ENCODE measurements at regions not wholly inside any gene's neighbourhood (a gene's known extent, or its start where the extent isn't known, plus 50 kb on each side); places are given as distances from the start of the nearest gene placed in this dataset.
"Not testable (repeated sequence)": the region's sequence is repeated elsewhere in the genome, so short reads cannot be mapped to it uniquely, and the experiment has no call there.

DNA sequence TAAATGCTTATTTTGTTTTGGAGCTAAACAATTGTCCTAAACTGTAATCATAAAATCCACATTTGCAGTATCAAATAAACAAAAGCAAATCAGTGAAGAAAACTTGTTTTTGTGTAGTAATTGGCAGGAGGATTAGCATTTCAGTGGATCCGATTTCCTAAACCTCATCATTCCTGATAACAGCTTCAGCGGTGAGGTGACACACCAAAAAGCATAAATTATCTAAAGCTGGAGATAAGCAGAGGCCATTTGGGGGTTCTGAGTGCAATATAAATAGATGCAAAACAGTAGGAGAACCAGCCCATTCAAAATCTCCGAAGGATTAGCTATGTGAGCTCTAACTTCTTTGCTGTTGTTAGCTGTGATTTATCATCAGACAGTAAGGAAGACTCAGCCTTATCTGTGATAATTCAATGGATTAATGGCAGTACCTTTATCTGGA, 235.8 kb downstream of the EPHA7 start:
- DNase-seq (ENCODE audit: low spot score) = no peak

DNA sequence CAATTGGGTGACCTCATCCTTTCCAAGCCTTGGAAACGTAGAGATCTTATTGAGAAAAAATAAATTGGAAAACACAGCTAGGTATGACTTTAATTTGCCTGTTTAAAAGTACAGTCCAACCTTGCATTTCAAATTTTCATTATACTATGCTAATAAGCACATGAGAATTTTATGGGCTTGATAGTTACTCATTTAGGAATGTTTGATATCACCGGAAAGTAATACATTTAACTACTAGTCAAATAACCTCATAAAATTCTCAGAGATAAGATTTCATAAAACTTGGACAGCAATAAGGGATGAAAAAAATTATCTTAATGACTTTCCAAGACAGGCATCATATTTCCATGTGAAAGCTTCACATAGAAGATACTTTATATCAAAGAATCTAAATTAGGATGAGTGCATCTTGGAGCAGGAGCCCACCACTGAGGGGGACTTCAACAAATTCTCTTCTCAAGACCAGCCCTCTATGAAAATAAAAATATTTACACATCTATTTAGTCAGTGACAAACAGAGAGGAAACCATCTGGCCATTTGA, 236.3 kb downstream of the EPHA7 start:
- no peak for DNase-seq (ENCODE audit: low spot score)

DNA sequence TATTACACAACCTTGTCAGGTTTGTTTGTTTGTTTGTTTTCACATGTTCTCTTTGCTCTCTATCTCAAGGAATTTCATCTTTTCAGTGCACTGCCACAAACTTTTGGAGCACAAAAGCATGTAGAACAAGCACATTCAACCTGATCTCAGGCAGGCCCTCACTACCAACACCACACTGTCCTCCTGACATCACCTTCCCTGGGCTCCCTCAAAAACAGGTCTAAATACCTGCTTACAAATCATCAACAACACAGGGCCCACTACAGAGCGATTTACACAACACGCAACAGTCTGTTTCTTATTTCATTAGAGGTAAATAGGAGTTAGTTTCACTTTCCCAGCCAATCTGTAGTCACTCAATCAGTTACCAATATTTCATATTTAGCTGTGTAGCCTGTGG, 241.4 kb downstream of the EPHA7 start:
- no peak for DNase-seq (ENCODE audit: low spot score)

DNA sequence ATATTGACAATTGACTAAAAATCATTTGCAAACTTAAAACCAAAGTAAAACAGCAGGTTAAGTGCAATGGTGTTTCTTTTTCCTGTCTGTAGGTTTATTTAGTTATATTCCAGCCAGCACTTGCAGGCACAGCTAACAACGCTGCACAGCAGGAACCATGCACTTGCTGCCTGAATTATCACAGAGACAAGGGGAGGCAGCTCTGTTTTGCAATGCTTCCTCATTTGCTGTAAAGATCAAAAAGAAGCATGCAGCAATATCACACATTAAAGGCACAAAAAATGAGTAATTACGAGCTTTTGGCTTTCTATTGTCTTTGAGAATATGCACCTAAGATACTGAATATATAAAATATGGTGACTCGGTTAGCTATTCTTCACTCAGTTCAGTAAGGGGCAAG, 241.9 kb downstream of the EPHA7 start:
- no peak for DNase-seq (ENCODE audit: low spot score)

DNA sequence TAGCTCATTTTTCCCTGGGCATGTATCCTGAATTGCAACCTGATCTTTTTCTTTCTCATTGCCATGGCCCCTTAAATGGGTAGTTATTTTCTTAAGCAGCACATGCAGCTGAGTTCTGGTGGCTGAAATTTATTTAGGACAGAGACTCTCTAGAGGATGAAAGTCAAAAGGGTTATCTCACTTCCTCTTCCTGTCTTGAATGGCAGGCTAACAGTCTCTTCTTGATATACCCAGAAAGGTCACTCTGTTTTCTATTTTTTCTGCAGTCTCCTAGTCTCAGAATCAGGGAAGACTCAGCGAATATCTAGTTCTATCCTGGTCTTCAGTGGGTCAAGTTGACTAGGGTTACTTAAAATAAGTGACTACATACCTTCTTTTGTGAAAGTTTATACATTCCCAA, 243.3 kb downstream of the EPHA7 start:
- no peak for DNase-seq (ENCODE audit: low spot score)

DNA sequence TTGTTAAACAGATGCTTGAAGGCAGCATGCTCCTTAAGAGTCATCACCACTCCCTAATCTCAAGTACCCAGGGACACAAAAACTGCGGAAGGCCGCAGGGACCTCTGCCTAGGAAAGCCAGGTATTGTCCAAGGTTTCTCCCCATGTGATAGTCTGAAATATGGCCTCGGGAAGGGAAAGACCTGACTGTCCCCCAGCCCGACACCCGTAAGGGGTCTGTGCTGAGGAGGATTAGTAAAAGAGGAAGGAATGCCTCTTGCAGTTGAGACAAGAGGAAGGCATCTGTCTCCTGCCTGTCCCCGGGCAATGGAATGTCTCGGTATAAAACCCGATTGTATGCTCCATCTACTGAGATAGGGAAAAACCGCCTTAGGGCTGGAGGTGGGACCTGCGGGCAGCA, 245.8 kb downstream of the EPHA7 start:
- DNase-seq (ENCODE audit: low spot score) = not testable (repeated sequence)

DNA sequence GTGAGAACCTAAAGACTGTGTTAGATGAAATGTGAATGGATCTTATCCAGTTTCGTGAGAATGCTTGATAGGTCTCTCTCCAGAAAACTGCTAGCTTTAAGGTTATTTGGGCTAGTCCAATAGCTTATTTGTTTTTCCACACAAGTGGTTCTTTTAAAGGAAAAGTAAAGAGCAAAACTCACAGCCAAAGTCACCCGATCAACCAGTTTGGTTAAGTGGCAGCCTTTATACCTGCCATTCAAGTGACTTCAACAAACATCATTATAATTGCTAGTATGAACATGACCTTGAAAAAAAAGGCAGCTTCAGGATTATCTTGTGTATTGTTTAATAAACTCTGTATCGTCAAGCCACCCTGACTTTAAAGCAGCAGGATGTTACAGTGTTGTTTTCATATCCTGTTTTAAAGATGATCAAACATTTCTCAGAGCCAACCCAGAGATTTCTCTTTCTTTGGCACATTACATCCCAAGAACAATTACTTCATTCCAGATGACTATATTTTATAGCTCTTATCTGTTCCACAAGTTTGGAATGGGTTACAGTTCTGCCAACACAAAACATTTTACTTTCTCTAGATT, 253.4 kb downstream of the EPHA7 start:
- no peak for DNase-seq (ENCODE audit: low spot score)

DNA sequence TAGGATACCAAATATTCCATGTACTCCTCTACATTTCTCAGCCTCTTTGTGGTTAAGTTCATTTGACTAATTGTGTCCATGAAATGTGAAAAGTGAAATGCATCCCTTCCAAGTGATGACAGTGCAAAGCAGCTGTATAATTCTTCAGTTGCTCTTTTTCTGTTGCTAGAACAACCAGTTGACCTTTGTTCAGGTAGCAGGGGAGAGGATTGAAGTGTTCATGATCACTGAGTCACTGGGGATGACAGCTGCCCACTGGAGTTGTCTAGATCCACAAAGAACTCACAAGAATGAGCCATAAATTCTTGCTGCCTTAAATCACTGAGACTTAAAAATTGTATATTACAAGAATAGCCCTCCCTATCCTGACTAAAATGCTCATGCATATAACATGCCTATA, 254.6 kb downstream of the EPHA7 start:
- DNase-seq (ENCODE audit: low spot score) = no peak

DNA sequence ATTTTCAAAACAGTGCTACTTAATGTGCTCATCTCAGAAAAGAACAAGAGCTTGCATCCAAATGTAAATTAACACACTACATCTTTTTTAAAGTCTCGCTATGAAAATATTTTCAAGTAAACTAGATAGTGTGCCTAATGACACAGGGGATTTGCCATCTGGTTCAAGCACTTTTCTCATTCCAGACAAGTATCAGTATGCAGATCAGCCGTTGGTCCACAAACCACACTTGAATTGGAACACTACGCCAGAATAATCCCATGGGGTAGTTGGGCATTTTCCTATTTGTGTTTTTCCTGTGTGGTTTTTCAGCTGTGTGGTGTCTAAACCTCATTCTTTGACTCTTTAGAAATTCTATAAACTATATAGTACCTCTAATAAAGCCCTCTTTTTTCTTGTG, 256.2 kb downstream of the EPHA7 start:
- DNase-seq (ENCODE audit: low spot score) = no peak

DNA sequence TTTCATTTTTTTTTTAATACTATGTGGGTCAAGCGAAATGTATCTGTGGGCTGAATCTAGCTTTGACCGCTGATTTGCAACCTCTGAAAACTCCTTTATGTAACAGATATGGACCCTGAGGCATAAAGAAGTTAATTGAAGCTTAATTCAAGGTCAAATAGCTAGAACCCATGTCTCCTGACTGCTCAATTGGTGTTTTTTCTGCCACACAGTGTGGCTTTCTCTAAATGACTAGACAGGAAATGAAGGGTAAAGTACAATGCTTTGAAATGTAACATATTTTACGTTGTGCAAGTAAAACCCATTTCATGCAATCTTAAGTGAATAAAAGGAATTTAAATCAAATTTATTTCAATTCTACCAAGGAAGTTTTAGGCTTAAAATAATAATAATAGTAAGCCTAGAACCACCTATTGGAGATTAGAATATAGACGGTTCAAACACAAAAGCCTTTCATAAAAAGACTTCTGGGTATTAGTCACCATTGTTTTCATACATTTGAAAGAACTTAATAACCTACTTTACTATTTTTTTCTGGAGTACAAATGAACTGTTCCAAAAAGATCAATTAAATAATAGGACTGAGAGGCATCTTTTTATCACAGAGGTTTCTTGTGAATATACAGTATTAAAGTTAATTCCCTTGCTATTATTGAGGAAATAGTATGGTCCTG, 279.8 kb downstream of the EPHA7 start:
- DNase-seq (ENCODE audit: low spot score) = no peak

DNA sequence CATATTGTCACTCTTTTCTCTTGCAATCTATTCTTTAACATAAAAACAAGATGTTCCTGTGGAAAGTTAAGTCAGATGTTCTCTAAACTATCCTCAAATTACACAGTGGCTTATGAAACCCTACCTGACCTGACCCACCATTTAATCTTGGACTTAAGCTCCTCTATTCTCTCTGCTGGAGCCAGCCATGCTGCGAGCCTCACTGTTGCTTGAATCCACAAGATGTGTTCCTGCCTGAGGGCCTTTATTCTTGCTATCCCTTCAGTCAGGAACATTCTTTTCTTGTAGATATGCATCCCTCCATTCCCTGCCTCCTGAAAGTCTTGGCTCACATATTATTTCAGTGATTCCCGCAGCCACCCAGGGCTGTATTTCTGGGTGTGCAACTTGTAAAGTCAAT, 283.2 kb downstream of the EPHA7 start:
- DNase-seq (ENCODE audit: low spot score) = no peak

DNA sequence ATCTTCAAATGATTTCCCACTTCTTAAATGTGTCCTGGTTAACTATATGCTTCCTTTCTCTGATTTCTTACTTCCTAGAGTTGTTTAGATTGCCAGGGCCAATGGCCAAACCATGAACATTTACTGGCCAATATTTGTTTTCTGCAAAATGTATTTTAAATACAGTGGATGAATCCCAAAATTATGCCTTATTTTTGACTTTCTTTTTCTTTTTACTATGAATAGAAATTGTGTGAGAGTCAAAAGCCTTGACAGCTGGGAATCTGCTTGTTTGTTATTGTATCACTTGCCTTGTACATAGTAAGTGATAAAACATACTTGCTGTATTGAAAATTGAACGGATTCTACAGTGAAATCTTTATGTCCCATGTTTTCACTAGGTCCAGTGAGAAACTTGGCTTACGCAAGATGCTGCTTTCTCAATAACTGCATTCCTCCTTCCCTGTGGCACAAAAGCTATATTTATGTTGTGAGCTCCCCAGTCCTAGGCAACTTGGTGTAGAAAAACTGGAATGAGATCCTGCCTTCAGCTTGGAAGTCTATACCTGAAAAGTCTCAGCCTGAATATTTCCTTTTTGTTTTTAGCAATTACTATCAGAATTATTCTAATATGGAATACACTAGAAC, 295.2 kb downstream of the EPHA7 start:
- DNase-seq (ENCODE audit: low spot score) = no peak

DNA sequence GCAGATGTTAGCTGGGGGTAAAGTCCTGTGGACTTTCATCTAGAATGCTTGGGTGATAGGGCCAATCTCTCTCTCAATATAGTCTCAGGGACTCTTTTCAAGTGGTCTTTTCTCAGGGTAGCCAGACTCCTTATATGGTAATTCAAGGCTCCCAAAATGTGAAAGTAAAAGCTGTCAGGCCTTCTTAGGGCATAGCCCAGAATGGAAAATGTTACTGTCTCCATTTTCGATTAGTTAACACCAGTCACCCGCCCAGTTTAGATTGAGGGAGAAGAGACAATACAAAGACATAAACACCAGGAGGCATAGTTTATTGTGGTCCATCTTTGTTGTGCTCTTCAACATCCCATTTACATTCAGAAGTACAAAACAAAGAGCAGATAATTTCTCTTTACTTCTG, 295.8 kb downstream of the EPHA7 start:
- no peak for DNase-seq (ENCODE audit: low spot score)

DNA sequence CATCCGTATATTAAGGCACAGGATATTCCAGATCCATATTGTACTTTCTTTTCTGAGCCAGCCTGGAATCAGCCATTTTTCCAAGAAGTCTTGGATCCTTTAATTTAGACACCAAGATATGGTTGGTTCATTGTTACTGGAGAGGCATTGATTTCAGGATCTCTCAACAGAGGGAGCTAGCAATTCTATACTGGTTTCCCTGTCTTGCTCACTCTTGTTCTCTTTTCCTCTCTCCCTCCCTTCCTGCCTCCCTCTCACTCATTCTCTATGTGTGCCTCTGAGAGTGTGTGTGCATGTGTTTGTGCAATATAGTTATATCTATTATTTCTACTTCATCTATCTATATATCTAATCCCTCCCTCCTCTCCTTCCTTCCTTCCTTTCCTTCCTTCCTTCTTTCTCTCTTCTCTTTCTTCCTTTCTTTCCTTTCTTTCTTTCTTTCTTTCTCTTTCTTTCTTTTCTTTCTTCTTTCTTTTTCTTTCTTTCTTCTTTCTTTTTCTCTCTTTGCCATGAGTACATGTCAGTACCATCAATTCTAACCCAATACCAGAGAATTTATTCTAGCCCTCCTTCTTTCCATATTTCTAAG, 299.1 kb downstream of the EPHA7 start:
- no peak for DNase-seq (ENCODE audit: low spot score)

DNA sequence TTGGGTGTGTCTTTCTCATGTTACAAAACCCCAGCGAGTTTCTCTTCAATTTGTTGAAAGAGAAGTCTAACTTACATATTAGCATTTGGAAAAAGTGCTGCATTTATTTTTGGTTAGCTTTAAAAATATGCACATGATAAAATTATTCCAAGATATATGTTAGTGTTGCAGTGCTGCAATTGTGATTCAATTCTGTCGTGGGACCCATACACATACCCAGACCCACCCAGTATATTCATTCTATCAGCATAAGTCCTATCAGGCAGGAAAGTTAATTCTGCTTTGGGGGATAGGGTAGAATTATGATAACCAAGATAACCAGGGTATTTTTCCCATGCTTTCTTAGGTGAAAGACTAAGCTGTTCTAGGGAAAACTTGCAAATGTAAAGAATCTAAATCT, 313.5 kb downstream of the EPHA7 start:
- DNase-seq (ENCODE audit: low spot score) = no peak

DNA sequence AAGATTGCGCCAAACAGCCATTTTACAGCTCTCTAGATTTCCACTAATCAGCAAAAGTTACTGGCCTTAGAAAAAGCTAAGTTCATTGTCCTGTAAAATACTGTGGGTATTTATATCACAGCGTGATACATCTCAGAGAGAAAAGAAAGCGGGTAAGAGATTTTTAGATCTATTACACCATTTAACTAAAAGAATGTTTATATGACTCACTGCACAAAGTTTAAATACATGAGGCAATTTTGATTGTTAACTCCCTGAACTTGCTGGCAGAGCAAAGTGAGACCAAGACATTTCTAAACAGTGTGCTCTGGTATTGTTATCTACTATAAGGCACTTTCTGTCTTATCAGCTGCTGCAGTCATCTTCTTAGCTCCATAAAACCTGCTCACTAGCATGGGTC, 314.3 kb downstream of the EPHA7 start:
- DNase-seq (ENCODE audit: low spot score) = no peak

DNA sequence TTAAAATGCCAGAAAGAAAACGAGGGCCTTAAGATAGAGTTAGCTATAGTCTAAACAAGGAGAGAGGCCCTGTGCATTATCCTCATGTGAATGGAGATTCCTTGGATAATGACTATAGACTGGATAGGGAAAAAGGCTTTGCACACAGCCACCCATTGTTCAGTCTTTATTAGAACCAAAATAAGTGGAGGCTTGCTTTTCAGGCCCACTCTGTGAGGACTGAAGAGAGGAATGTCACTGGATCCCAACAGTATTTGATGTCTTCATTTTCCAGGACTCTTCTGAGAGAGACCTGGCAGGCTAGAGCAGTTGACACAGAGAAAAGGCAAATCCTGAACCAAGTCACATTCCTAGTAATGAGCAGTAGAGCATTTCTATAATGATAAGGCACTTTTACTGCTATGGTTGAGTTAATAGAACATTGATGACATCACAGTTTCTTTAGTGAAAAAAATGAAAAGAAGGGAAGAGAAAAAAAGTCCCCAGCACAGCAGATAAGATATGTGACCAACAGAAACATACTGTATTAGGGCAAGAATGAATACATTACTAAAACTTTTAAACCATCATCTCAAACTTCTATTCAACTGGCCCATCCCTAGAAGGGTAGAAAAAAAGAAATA, 315.1 kb downstream of the EPHA7 start:
- DNase-seq (ENCODE audit: low spot score) = no peak

DNA sequence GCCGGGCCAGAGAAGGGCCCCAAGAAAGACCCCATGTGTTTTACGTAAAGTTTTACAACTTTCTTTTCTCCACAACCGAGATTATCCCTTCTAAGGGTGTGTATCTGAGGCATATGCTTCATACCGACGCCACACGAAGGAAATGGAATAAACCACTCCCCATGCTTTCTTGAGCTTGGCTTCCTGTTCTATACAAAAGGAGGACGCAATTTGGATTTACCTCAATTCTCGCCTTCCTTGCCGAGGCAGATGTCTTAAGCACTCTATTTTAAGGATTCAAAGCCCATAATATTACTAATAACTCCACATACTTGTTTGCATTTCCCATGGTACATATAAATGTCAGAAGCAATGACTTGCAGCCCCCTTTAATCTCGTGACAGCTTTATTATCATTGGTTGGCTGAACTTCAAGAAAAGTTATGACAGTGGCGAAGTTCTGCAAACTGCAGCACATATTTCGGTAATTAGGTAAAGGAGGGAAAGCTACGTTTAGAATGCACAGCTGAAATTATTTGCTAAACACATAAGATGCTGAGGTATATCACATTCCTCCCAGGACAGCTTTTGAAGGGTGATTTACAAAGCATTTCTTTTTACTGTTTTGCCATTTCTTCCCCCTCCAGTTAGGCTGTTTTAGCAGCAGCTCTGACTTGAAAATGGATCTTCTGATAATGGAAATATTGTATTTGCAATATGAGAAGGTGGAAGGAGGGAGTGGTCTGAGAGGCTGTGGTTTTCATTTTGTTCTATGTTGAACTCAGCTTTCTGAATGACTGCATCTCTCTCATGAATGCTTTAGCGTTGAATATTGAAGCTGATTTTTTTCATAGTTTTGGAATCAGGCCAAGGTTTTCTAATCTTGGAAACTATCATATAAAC, 330.5 kb downstream of the EPHA7 start:
- DNase-seq (ENCODE audit: low spot score) = no peak

DNA sequence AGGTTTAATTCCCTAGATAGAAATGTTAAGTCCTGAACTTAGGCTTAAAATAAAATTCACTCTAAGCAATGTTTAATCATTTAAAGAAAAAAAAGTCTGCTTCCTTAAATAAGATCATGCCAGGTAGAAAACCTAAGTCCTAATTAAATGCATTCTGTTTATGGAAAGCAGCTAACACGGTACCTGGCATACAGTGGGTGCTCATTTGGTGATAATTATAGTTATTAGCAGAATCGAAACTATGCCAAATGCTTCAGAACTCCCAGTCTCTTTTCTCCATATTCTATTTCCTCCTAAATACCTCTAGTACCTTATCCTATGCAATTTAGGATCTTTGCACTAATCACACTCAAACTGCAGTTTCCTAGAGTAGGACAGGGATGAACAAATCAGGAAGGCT, 331.8 kb downstream of the EPHA7 start:
- no peak for DNase-seq (ENCODE audit: low spot score)

DNA sequence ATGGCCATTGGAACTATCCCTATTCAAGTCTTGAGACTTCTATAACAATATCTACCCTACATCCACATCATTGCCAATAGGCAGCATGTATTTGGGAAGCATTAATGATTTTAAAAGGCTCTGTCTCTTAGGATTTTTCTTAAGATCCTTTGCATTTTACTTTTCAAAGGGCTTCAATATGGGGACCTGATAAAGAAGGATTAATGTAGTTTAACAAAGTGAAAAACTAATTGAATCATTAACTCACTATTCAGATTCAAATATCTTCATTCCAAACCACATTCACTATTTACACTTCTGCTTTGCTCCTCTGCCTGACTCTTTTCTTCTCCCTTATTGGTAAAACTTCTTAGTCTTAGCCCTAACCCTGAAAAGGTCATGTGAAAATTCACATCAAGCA, 333.0 kb downstream of the EPHA7 start:
- no peak for DNase-seq (ENCODE audit: low spot score)

DNA sequence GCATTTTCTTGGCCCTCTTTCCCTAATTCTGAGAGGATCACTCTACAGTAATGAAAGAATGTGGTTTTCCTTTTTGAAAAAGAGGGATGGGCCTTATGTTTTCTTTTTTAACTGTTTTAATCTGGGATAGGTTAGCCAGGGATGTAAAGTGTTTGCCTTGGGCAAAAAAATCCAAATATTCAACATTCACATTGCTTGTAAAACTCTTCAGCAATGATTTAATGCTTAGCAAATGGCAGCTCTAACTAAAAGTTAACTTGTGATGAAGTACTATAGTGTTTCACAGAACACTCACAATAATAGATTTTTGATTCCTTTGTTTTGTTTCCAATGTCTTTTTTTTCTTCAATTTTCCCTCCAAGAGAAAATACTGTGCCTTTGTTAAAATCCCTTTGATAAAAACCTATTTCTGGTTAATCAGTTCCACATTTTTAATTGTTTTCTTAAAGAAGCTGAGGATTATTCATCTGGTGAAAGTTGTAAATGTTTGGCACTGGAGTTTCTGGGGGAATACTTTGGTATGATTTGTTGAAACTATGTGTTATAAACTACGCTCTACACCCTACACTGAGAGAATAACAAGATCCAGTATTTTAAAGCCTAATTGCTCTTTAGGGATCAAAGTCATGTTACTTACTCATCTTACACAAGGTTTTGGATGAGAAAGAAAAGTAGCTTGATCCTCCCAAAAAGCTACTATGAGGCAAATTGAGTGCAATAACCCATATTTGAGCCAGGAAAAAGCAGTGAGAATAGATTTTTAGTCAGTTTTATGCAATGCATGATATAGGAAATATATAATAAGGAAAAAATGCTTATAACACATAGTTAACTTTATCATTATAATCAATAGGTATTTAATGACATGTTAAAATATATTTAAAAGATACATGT, 335.8 kb downstream of the EPHA7 start:
- DNase-seq (ENCODE audit: low spot score) = no peak
